Activated CD8-positive, alpha-beta T cell treated with anti-CD3 and anti-CD28 coated beads for 36 hours (primary cell): ENCODE measurements at regions not wholly inside any gene's neighbourhood (a gene's known extent, or its start where the extent isn't known, plus 50 kb on each side); places are given as distances from the start of the nearest gene placed in this dataset.

Experiments used
- ATAC-seq: fragments of 200-7000 bp; cut with Tn5 transposase; one replicate; pipeline ENCODE4 v1.10.0; 2021; ENCODE audit warnings: mild to moderate bottlenecking, moderate library complexity
- CTCF ChIA-PET: fragments of 350-600 bp; sonication (Branson Sonifier 250); formaldehyde crosslinking; loops from one replicate; lab custom pipeline; 2021; ENCODE audit warnings: antibody characterized with exemption; lab: Charles Lee
- POLR2A ChIA-PET: fragments of 350-600 bp; sonication (Branson Sonifier 250); formaldehyde crosslinking; loops from one replicate; lab custom pipeline; 2021; ENCODE audit warnings: antibody characterized with exemption; lab: Charles Lee
- DNase-seq: peaks from one replicate; pipeline ENCODE4 v3.0.0-alpha.2; 2020
- H3K27ac Mint-ChIP-seq: one replicate; pipeline ENCODE4 v1.8.0; 2021; ENCODE audit warnings: mild to moderate bottlenecking, mixed read lengths
- H3K27me3 Mint-ChIP-seq: one replicate; pipeline ENCODE4 v1.8.0; 2021; ENCODE audit warnings: mixed read lengths
- H3K36me3 Mint-ChIP-seq: one replicate; pipeline ENCODE4 v1.8.0; 2021; ENCODE audit warnings: low read depth, mixed read lengths
- H3K4me1 Mint-ChIP-seq: one replicate; pipeline ENCODE4 v1.8.0; 2021; ENCODE audit warnings: low read depth, mixed read lengths
- H3K4me3 Mint-ChIP-seq: one replicate; pipeline ENCODE4 v1.8.0; 2021; ENCODE audit warnings: mild to moderate bottlenecking, moderate library complexity, mixed read lengths
- H3K9me3 Mint-ChIP-seq: one replicate; pipeline ENCODE4 v1.8.0; 2021; ENCODE audit warnings: mixed read lengths
- CTCF ChIP-seq: fragments of 200-600 bp; IDR thresholded peaks from one replicate; pipeline ENCODE4 v1.8.0; 2022; ENCODE audit warnings: antibody characterized with exemption, mild to moderate bottlenecking
- intact Hi-C: fragments of 100-400 bp; cut with micrococcal nuclease; formaldehyde crosslinking; loops from one replicate; pipeline ENCODE4 v1.10.0; 2022

DNA sequence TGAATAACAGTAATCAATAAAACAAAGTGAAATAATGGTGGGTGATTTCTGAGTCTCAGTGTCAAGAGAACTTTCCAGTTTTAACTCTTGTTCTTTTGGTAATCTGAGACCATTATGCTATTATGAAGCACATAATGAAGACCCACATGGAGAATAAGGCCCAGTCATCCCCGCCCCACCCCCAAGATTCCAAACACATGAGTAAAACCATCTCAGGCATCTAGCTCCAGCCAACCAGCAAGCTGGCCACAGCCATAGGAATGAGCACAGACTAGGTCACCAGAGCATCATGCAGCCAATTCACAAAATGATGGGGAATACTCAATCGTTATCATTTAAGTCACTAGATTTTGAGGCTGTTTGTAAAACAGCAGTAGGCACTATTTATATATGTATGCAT is 1769.0 kb upstream of the PCDH20 start:
- ChIA-PET POLR2A (no interaction called here), CTCF (no interaction called here)
- Mint-ChIP-seq H3K9me3 (peaks cover 7% of the 10 kb centered on the region), H3K27ac (no peak overlapping the region), H3K27me3 (no peaks in the 10 kb centered on the region), H3K4me1 (no peaks in the 10 kb centered on the region), H3K36me3 (no peaks in the 10 kb centered on the region), H3K4me3 (no peak overlapping the region)
- intact Hi-C loops: no loop called here
- DNase-seq: no peak
- no peak for TF ChIP-seq CTCF
- no peak for ATAC-seq

- DNase-seq (no peak), ATAC-seq (no peak)
- H3K27ac Mint-ChIP-seq: no peak overlapping the region
- TF ChIP-seq CTCF: no peak
- peaks cover 15% of the 10 kb centered on the region for H3K9me3 Mint-ChIP-seq
- no peaks in the 10 kb centered on the region for H3K4me1 Mint-ChIP-seq
- no peaks in the 10 kb centered on the region for H3K27me3 Mint-ChIP-seq
- intact Hi-C loops: no loop called here
- no peaks in the 10 kb centered on the region for H3K36me3 Mint-ChIP-seq
- ChIA-PET CTCF (no interaction called here), POLR2A (no interaction called here)
- no peak overlapping the region for H3K4me3 Mint-ChIP-seq
These were observed 1759.9 kb upstream of the PCDH20 start for GRCh38 chr13:63175536-63175935.

- no peaks in the 10 kb centered on the region for H3K36me3 Mint-ChIP-seq
- no peaks in the 10 kb centered on the region for H3K4me1 Mint-ChIP-seq
- ChIA-PET POLR2A (no interaction called here), CTCF (no interaction called here)
- peaks cover 5% of the 10 kb centered on the region for H3K9me3 Mint-ChIP-seq
- intact Hi-C loops: no loop called here
- no peak for TF ChIP-seq CTCF
- no peak overlapping the region for H3K4me3 Mint-ChIP-seq
- no peak overlapping the region for H3K27ac Mint-ChIP-seq
- no peak for DNase-seq
- no peak for ATAC-seq
- H3K27me3 Mint-ChIP-seq: no peaks in the 10 kb centered on the region
These were observed 1752.2 kb upstream of the PCDH20 start for GRCh38 chr13:63167699-63168337.

DNA sequence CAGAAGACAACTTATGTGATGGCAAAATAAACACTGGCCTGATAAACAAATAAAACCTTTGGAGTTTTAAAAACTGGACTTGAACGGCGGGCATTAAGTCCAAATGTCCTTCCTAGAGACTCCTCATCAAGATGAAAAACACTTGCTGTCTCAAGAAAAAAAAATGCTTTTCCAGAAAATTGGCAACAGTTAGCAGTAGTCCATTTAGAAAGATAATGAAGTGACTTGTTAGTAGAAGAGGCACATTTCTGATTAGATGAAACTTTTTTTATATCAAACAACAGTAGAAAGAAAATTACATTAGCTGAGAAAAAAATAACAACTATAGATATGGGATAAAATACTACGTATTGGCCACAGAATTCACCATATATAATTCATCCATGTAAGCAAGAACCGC is 1750.7 kb upstream of the PCDH20 start:
- Mint-ChIP-seq H3K36me3 (no peaks in the 10 kb centered on the region), H3K4me3 (no peak overlapping the region), H3K27me3 (no peaks in the 10 kb centered on the region), H3K4me1 (no peaks in the 10 kb centered on the region), H3K27ac (no peak overlapping the region), H3K9me3 (peaks cover 7% of the 10 kb centered on the region)
- intact Hi-C loops: no loop called here
- no peak for DNase-seq
- ChIA-PET POLR2A (no interaction called here), CTCF (no interaction called here)
- ATAC-seq: no peak
- no peak for TF ChIP-seq CTCF

GRCh38 chr13:63163903-63164302 is 1748.3 kb upstream of the PCDH20 start:
- DNase-seq (no peak), ATAC-seq (no peak)
- no peak overlapping the region for H3K4me3 Mint-ChIP-seq
- no peak for TF ChIP-seq CTCF
- POLR2A ChIA-PET: no interaction called here
- no peaks in the 10 kb centered on the region for H3K27me3 Mint-ChIP-seq
- no peaks in the 10 kb centered on the region for H3K4me1 Mint-ChIP-seq
- no peak overlapping the region for H3K27ac Mint-ChIP-seq
- CTCF ChIA-PET: no interaction called here
- H3K36me3 Mint-ChIP-seq: no peaks in the 10 kb centered on the region
- intact Hi-C loops: no loop called here
- H3K9me3 Mint-ChIP-seq: peaks cover 5% of the 10 kb centered on the region
